GM18507 (cell line): ENCODE measurements at regions not wholly inside any gene's neighbourhood (a gene's known extent, or its start where the extent isn't known, plus 50 kb on each side); places are given as distances from the start of the nearest gene placed in this dataset.
"Not testable (repeated sequence)": the region's sequence is repeated elsewhere in the genome, so short reads cannot be mapped to it uniquely, and the experiment has no call there.

Experiments used
- DNase-seq: peaks from one replicate; pipeline ENCODE4 v3.0.0; 2011; ENCODE audit warnings: low read depth; ENCODE audit not compliant: insufficient read length; ENCODE audit errors: extremely low spot score
- FAIRE-seq: peaks from 2 replicates; lab custom pipeline; 2011; peaks lifted over from hg19 to GRCh38; lab: Jason Lieb, UNC

- DNase-seq (no peak), FAIRE-seq (no peak)
These were observed 142.0 kb upstream of the PDE4B start for GRCh38 chr1:65650682-65651081.

GRCh38 chr1:65654526-65654925 lies 138.2 kb upstream of the PDE4B start:
- FAIRE-seq, DNase-seq: not testable (repeated sequence)

- FAIRE-seq, DNase-seq: not testable (repeated sequence)
These were observed 135.1 kb upstream of the PDE4B start for GRCh38 chr1:65657609-65658008.

GRCh38 chr1:65658122-65658521 lies 134.6 kb upstream of the PDE4B start:
- FAIRE-seq (no peak), DNase-seq (no peak)

GRCh38 chr1:65668368-65668767 lies 124.3 kb upstream of the PDE4B start:
- DNase-seq = no peak
- no peak for FAIRE-seq

- DNase-seq = no peak
- FAIRE-seq = no peak
These were observed 122.2 kb upstream of the PDE4B start for GRCh38 chr1:65670518-65670917.

- DNase-seq = no peak
- no peak for FAIRE-seq
These were observed 118.2 kb upstream of the PDE4B start for GRCh38 chr1:65674522-65674921.

GRCh38 chr1:65679773-65680172 lies 112.9 kb upstream of the PDE4B start:
- FAIRE-seq = no peak
- DNase-seq = no peak

GRCh38 chr1:65681096-65681495 lies 111.6 kb upstream of the PDE4B start:
- DNase-seq = no peak
- no peak for FAIRE-seq

- FAIRE-seq = peak; percentile 78
- DNase-seq = peak; percentile 33
These were observed 105.1 kb upstream of the PDE4B start for GRCh38 chr1:65687428-65688214.

- FAIRE-seq (no peak), DNase-seq (no peak)
These were observed 104.5 kb upstream of the PDE4B start for GRCh38 chr1:65688215-65688566.

GRCh38 chr1:65688848-65689247 lies 103.8 kb upstream of the PDE4B start:
- no peak for FAIRE-seq
- no peak for DNase-seq

- no peak for FAIRE-seq
- DNase-seq = no peak
These were observed 101.4 kb upstream of the PDE4B start for GRCh38 chr1:65691152-65691900.

GRCh38 chr1:65691972-65692371 lies 100.7 kb upstream of the PDE4B start:
- FAIRE-seq (no peak), DNase-seq (no peak)

GRCh38 chr1:65694126-65694525 lies 98.6 kb upstream of the PDE4B start:
- FAIRE-seq (no peak), DNase-seq (no peak)

- DNase-seq (no peak), FAIRE-seq (no peak)
These were observed 97.8 kb upstream of the PDE4B start for GRCh38 chr1:65694933-65695332.

GRCh38 chr1:65698590-65698989 lies 94.1 kb upstream of the PDE4B start:
- DNase-seq (no peak), FAIRE-seq (no peak)

GRCh38 chr1:65703853-65704252 lies 88.8 kb upstream of the PDE4B start:
- peak; percentile 24 for FAIRE-seq

GRCh38 chr1:65704318-65704717 lies 88.4 kb upstream of the PDE4B start:
- DNase-seq (no peak), FAIRE-seq (no peak)

More at GRCh38 chr1:65703853-65704252, 88.8 kb upstream of the PDE4B start:
- no peak for DNase-seq

GRCh38 chr1:65717815-65718454 lies 74.8 kb upstream of the PDE4B start:
- DNase-seq (no peak), FAIRE-seq (peak; percentile 18)
